Dedifferentiated amniotic fluid mesenchymal stem cell (primary cell): ENCODE measurements at regions not wholly inside any gene's neighbourhood (a gene's known extent, or its start where the extent isn't known, plus 50 kb on each side); places are given as distances from the start of the nearest gene placed in this dataset.

Source experiments
- DNase-seq: peaks from one replicate; pipeline ENCODE4 v3.0.0-alpha.2; 2016; ENCODE audit errors: extremely low spot score

GRCh38 chr11:93963072-93963471 is 58.1 kb upstream of the HEPHL1 start:
- DNase-seq, result no peak

DNA sequence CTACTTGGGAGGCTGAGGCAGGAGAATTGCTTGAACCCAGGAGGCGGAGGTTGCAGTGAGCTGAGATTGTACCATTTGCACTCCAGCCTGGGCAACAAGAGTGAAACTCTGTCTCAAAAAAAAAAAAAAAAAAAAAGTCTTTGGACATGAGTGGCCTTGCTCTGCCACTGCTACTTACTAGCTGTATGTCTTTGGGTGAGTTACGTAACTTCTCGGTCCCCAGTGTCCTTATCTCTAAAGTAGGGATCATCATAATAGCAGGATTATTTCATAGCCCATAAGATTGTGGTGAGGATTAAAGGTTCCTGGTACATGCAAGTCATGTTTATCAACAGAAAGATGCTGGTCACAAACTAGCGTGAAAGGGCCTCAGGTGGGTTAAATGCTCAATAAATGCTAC is 53.9 kb upstream of the HEPHL1 start:
- DNase-seq, result no peak

GRCh38 chr11:93967944-93968343 is 53.2 kb upstream of the HEPHL1 start:
- DNase-seq, result no peak

DNA sequence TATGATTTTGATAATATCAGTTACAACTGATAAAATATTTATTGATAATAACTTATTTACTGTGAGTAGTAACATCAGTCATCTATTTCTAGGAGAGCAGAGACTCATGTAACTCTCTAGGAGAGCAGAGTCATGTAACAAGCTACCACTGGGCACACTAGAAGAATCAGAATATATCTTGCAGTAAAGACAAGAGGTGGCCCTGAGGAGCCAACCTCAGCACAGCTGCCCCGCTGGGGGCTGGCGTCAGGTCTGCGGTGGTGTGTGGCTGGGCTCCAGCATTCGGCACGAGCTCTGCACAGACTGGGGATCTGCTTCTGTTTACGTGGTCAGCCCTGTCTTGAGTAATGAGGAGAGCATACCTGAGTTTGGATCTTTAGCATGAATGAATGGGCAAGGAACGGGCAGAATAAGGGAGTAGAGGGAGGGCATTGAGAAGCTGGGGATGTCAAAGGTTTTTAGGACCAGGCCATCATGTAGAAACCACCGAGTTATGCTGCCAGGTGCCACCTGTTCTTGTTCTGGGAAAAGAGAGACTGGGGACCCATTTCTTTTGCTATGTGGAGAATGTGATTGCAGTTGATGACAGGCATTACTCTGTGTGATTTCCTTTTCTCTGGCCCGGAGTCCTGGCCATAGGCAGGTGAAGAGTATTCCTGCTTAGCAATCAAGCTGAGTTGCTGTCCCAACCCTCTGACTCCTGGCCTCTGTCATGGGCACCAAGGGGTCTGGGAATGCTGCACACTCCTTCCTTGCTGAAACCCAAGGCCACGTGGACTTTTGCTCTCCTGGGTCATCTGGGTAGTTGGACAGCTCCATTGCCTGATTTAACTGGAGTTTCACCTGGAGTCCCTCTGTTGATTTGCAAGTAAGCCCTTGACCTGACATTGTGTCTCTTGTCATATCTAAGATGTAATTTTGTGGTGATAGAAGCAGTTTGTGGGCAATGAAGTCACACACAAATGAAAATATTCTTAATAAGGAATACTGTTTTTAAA is 50.9 kb upstream of the HEPHL1 start:
- no peak for DNase-seq
